HCT116 (cell line): ENCODE measurements at regions not wholly inside any gene's neighbourhood (a gene's known extent, or its start where the extent isn't known, plus 50 kb on each side); places are given as distances from the start of the nearest gene placed in this dataset.

ENCODE experiments used
- ATAC-seq: fragments of 200-7000 bp; cut with Tn5 transposase; 2 replicates; pipeline ENCODE4 v1.9.1; 2020; ENCODE audit warnings: mild to moderate bottlenecking, moderate library complexity
- BruUV-seq: library from RNA; stranded (reverse); fragments of 400-500 nt; replicated peaks from 2 replicates; lab custom pipeline; 2021; lab: Mats Ljungman, UMichigan
- CTCF ChIA-PET: fragments of 300-600 bp; sonication (Branson Sonifier 250); formaldehyde crosslinking; loops from one replicate; lab custom pipeline; 2021; ENCODE audit warnings: antibody characterized with exemption; lab: Charles Lee
- POLR2A ChIA-PET: fragments of 300-600, 350-600 bp; sonication (Branson Sonifier 250); formaldehyde crosslinking; loops from one replicate; lab custom pipeline; 2021; ENCODE audit warnings: antibody characterized with exemption; lab: Charles Lee
- RAD21 ChIA-PET, 2 experiments: fragments of 300-600 bp; sonication (Branson Sonifier 250); formaldehyde crosslinking; loops; one replicate each; lab custom pipeline; 2023; ENCODE audit warnings: low total read pairs in 2 of 2; ENCODE audit not compliant: uncharacterized antibody in 2 of 2, unreplicated experiment in 2 of 2, low non-redundant PET in 1 of 2; lab: Charles Lee
- DNase-seq: peaks from one replicate; pipeline ENCODE4 v3.0.0-alpha.2; 2010; ENCODE audit warnings: low read depth, low spot score
- H2AFZ ChIP-seq: fragments of 200-600 bp; shearing (Covaris generic), sonication (generic); 2 replicates; pipeline ENCODE4 v1.6.1; 2017; ENCODE audit warnings: low read depth, mixed run types, mixed read lengths, antibody characterized with exemption, low read length; ENCODE audit not compliant: poor library complexity, severe bottlenecking
- H3K27ac ChIP-seq: 2 replicates; pipeline ENCODE4 v1.5.1; 2012; ENCODE audit warnings: low read depth, low read length
- H3K27me3 ChIP-seq: fragments of 200-600 bp; sonication (generic); 2 replicates; pipeline ENCODE4 v1.6.1; 2016; ENCODE audit warnings: mixed run types, low read length, mixed read lengths; ENCODE audit not compliant: insufficient read depth
- H3K36me3 ChIP-seq, 2 experiments: fragments of 200-500 bp in 1 of 2; fragments of 200-600 bp in 1 of 2; sonication (Bioruptor generic) in 1 of 2; sonication (generic) in 1 of 2; 2 replicates each; pipeline versions ENCODE4 v1.5.1 to v1.6.1; 2014 to 2016; ENCODE audit warnings: low read length in 2 of 2, inconsistent platforms in 1 of 2, mixed read lengths in 1 of 2, mixed run types in 1 of 2; ENCODE audit not compliant: insufficient read depth in 2 of 2, control insufficient read depth in 1 of 2
- H3K4me1 ChIP-seq, 2 experiments: fragments of 200-600 bp in 1 of 2; sonication (generic) in 1 of 2; 2 replicates each; pipeline versions ENCODE4 v1.5.1 to v1.6.1; 2012 to 2017; ENCODE audit warnings: low read length in 2 of 2, inconsistent platforms in 1 of 2, mild to moderate bottlenecking in 1 of 2, mixed read lengths in 1 of 2, mixed run types in 1 of 2, moderate library complexity in 1 of 2; ENCODE audit not compliant: insufficient read depth in 2 of 2, control insufficient read depth in 1 of 2
- H3K4me2 ChIP-seq: fragments of 200-600 bp; sonication (generic); 2 replicates; pipeline ENCODE4 v1.6.1; 2017; ENCODE audit warnings: mixed run types, low read length, mixed read lengths
- H3K4me3 ChIP-seq, 2 experiments: fragments of 200-600 bp in 1 of 2; sonication (generic) in 1 of 2; replicated peaks in 1 of 2; 2 replicates each; pipeline ENCODE4 v1.5.1; 2011 to 2016; ENCODE audit warnings: low read length in 2 of 2, control low read depth in 1 of 2, low read depth in 1 of 2, mild to moderate bottlenecking in 1 of 2, mixed read lengths in 1 of 2, mixed run types in 1 of 2
- H3K79me2 ChIP-seq: fragments of 200-600 bp; sonication (generic); 2 replicates; pipeline ENCODE4 v1.6.1; 2017; ENCODE audit warnings: mild to moderate bottlenecking, mixed run types, low read length, moderate library complexity, mixed read lengths; ENCODE audit not compliant: insufficient read depth
- H3K9ac ChIP-seq: fragments of 200-600 bp; sonication (generic); 2 replicates; pipeline ENCODE4 v1.6.1; 2016; ENCODE audit warnings: low read length, mixed read lengths
- H3K9me2 ChIP-seq: fragments of 200-600 bp; sonication (generic), shearing (Covaris generic); 2 replicates; pipeline ENCODE4 v1.6.1; 2017; ENCODE audit warnings: mixed run types, mild to moderate bottlenecking, moderate library complexity; ENCODE audit not compliant: insufficient read depth
- H3K9me3 ChIP-seq, 2 experiments: fragments of 200-500 bp in 1 of 2; fragments of 200-600 bp in 1 of 2; sonication (Bioruptor generic) in 1 of 2; sonication (generic) in 1 of 2; 2 replicates each; pipeline ENCODE4 v1.6.1; 2014 to 2017; ENCODE audit warnings: low read length in 2 of 2, mixed read lengths in 2 of 2, inconsistent platforms in 1 of 2, low read depth in 1 of 2, mild to moderate bottlenecking in 1 of 2, mixed run types in 1 of 2, moderate library complexity in 1 of 2; ENCODE audit not compliant: control insufficient read depth in 1 of 2, insufficient read depth in 1 of 2
- H4K20me1 ChIP-seq: fragments of 200-600 bp; sonication (generic), shearing (Covaris generic); 2 replicates; pipeline ENCODE4 v1.6.1; 2017; ENCODE audit warnings: mixed run types, mild to moderate bottlenecking, moderate library complexity; ENCODE audit not compliant: insufficient read depth
- CBX3 ChIP-seq: IDR thresholded peaks from 2 replicates; pipeline ENCODE4 v1.6.1; 2012; ENCODE audit warnings: low read depth
- CEBPB ChIP-seq: IDR thresholded peaks from 2 replicates; pipeline ENCODE4 v1.6.1; 2012; ENCODE audit warnings: low read depth
- CTCF ChIP-seq, 3 experiments: fragments of 200-600 bp in 1 of 3; sonication (generic) in 1 of 3; IDR thresholded peaks in 2 of 3; conservative IDR thresholded peaks in 1 of 3; 2 replicates each; pipeline ENCODE4 v1.5.1; 2012 to 2017; ENCODE audit warnings: low read depth in 2 of 3, low read length in 2 of 3, antibody characterized with exemption in 1 of 3, borderline replicate concordance in 1 of 3, control low read depth in 1 of 3, mild to moderate bottlenecking in 1 of 3, mixed read lengths in 1 of 3, mixed run types in 1 of 3, moderate library complexity in 1 of 3; ENCODE audit not compliant: insufficient read depth in 1 of 3
- ELF1 ChIP-seq: IDR thresholded peaks from 2 replicates; pipeline ENCODE4 v1.6.1; 2012; ENCODE audit warnings: low read depth, borderline replicate concordance
- EZH2 ChIP-seq: fragments of 200-600 bp; sonication (generic); IDR thresholded peaks from 2 replicates; pipeline ENCODE4 v1.6.1; 2017; ENCODE audit warnings: antibody characterized with exemption, mixed run types
- EZH2phosphoT487 ChIP-seq: fragments of 200-600 bp; IDR thresholded peaks from 2 replicates; pipeline ENCODE4 v1.6.1; 2018; ENCODE audit warnings: antibody characterized with exemption, borderline replicate concordance
- FOSL1 ChIP-seq: IDR thresholded peaks from 2 replicates; pipeline ENCODE4 v1.6.1; 2012; ENCODE audit warnings: low read depth
- JUND ChIP-seq: IDR thresholded peaks from 2 replicates; pipeline ENCODE4 v1.6.1; 2012
- MAX ChIP-seq: IDR thresholded peaks from 2 replicates; pipeline ENCODE4 v1.6.1; 2012
- POLR2A ChIP-seq: IDR thresholded peaks from 2 replicates; pipeline ENCODE4 v1.7.0; 2011; ENCODE audit warnings: borderline replicate concordance; ENCODE audit not compliant: insufficient read depth, insufficient read length; ENCODE audit errors: extremely low read depth
- POLR2AphosphoS5 ChIP-seq: IDR thresholded peaks from 2 replicates; pipeline ENCODE4 v1.6.1; 2011; ENCODE audit warnings: mild to moderate bottlenecking, low read depth, low read length, moderate library complexity
- RAD21 ChIP-seq: IDR thresholded peaks from 2 replicates; pipeline ENCODE4 v1.6.1; 2012; ENCODE audit warnings: low read depth, mild to moderate bottlenecking
- SIN3A ChIP-seq: IDR thresholded peaks from 2 replicates; pipeline ENCODE4 v1.6.1; 2012; ENCODE audit warnings: low read depth
- SP1 ChIP-seq: IDR thresholded peaks from 2 replicates; pipeline ENCODE4 v1.6.1; 2012; ENCODE audit warnings: low read depth
- SRF ChIP-seq: IDR thresholded peaks from 2 replicates; pipeline ENCODE4 v1.6.1; 2012; ENCODE audit warnings: low read depth
- TCF7L2 ChIP-seq: IDR thresholded peaks from 2 replicates; pipeline ENCODE4 v1.7.0; 2011; ENCODE audit warnings: borderline replicate concordance, inconsistent platforms; ENCODE audit not compliant: insufficient read depth, insufficient read length; ENCODE audit errors: extremely low read depth
- YY1 ChIP-seq: IDR thresholded peaks from 2 replicates; pipeline ENCODE4 v1.6.1; 2011; ENCODE audit warnings: low read length, low read depth, moderate library complexity, mild to moderate bottlenecking; ENCODE audit not compliant: insufficient replicate concordance; ENCODE audit errors: extremely low read depth
- ZBTB33 ChIP-seq: IDR thresholded peaks from 2 replicates; pipeline ENCODE4 v1.6.1; 2011; ENCODE audit warnings: mild to moderate bottlenecking, low read length, moderate library complexity; ENCODE audit not compliant: insufficient replicate concordance; ENCODE audit errors: extremely low read depth
- ZFX ChIP-seq: fragments of 450-650 bp; IDR thresholded peaks from 2 replicates; pipeline ENCODE4 v1.6.1; 2017
- intact Hi-C: fragments of 100-400 bp; cut with micrococcal nuclease; formaldehyde crosslinking; loops from 2 replicates; pipeline ENCODE4 v1.10.0; 2022
- TF ChIP-seq, protein P1 (sequence below): IDR thresholded peaks from 2 replicates; pipeline ENCODE4 v1.6.1; 2012

DNA sequence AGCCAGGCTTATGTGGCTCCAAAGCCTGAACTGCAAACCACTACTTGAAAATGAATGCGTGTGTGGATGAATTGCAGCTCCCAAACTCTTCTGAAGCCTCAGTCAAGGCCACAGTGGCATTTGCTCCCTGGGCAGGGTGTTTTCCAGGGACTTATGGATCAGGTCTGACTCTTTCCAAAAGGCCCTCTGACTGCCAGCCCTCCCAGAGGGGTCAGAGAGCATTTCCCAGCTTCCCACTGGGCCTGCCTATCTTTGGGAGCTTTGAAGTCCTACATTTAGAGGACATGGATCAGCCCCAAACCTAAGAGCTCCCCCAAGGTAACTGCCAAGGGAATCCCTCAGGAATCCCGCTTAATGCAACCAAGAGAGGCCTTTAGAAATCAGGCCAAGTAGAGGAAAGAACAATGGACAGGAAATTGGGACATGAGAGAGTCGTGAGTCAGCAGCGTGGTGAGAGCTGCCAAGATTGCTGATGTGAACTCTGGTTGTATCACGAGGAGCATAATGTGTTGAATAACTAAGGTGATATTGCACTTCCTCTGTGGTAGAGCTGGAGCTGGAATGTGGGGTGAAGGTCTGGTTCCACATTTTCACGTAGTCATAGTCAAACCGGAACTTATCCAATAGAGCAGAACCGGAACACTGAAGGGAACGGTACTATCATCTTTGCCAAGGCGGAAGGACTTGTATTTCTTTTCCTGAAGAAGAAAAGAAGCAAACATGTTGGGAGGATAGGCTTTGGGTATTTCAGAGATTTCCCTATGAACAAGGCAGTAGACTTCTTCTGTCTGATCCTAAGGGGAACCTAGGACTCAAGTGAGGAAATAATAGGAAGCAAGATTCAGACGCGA lies 99.4 kb upstream of the JUN start:
- H3K4me1 ChIP-seq = peaks cover 48 to 56% of the 10 kb centered on the region in 2 experiments
- peak; percentile 63 for ATAC-seq
- H4K20me1 ChIP-seq = no peaks in the 10 kb centered on the region
- no peaks in the 10 kb centered on the region for H3K9me3 ChIP-seq
- no TSS peak for BruUV-seq
- intact Hi-C loops = loop anchor here (2.0 to 10.0 kb wide), 3 partner anchors 66 to 412 kb away; partner anchors contain the start of genes FGGY and JUN
- peak; percentile 85 for DNase-seq
- no peaks in the 10 kb centered on the region for H3K9me2 ChIP-seq
- peak overlapping the region; percentile 46 for H3K9ac ChIP-seq
- TF ChIP-seq ELF1 = no peak
- TF ChIP-seq CBX3 = peak; percentile 93
- peak; percentile 89 for TF ChIP-seq FOSL1
- peak; percentile 87 for TF ChIP-seq JUND
- peak; percentile 95 for TF ChIP-seq SP1
- no peak for TF ChIP-seq ZBTB33
- peak; percentile 71 for TF ChIP-seq SRF
- TF ChIP-seq POLR2A = no peak
- TF ChIP-seq, protein P1, sequence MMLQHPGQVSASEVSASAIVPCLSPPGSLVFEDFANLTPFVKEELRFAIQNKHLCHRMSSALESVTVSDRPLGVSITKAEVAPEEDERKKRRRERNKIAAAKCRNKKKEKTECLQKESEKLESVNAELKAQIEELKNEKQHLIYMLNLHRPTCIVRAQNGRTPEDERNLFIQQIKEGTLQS = no peak
- TF ChIP-seq SIN3A = peak; percentile 65
- peak; percentile 49 for TF ChIP-seq YY1
- no peak for TF ChIP-seq EZH2phosphoT487
- TF ChIP-seq TCF7L2 = peak; percentile 91
- TF ChIP-seq POLR2AphosphoS5 = peak; percentile 74
- TF ChIP-seq RAD21 = peak; percentile 34; the same call in 1 of the 2 replicates
- TF ChIP-seq EZH2 = no peak
- no peak for TF ChIP-seq CTCF (IDR thresholded peaks at IDR 0.05 in 2 of 3, conservative IDR thresholded peaks at IDR 0.05 in 1 of 3; ENCODE audit: borderline replicate concordance in 1 of 3, insufficient read depth in 1 of 3, low read depth in 2 of 3, low read length in 2 of 3)
- peak; percentile 89 for TF ChIP-seq MAX
- TF ChIP-seq ZFX = peak; percentile 45; the same call in 1 of the 2 replicates
- TF ChIP-seq CEBPB = peak; percentile 95
- peak overlapping the region; percentile 53 for H3K27ac ChIP-seq
- H3K36me3 ChIP-seq = no peaks in the 10 kb centered on the region
- H2AFZ ChIP-seq = peak overlapping the region; percentile 57
- no peaks in the 10 kb centered on the region for H3K79me2 ChIP-seq
- no peaks in the 10 kb centered on the region for H3K27me3 ChIP-seq
- peak overlapping the region in 1 of 2 experiments; percentile 14; a peak in 2 of 4 replicates for H3K4me3 ChIP-seq
- RAD21 ChIA-PET = no interaction called here
- CTCF ChIA-PET = interaction anchor here (1.7 kb wide), 1 partner anchor 816 kb away, joined by 4 read pairs; no protein-coding TSS in a partner anchor
- POLR2A ChIA-PET = interaction anchor here (1.6 to 1.7 kb wide), 2 partner anchors 20 to 99 kb away, joined by 4 to 5 read pairs; partner anchors contain the start of gene JUN
- H3K4me2 ChIP-seq = peak overlapping the region; percentile 68
